Trophoblast cell (in vitro differentiated cells and primary cell): ENCODE measurements at regions not wholly inside any gene's neighbourhood (a gene's known extent, or its start where the extent isn't known, plus 50 kb on each side); places are given as distances from the start of the nearest gene placed in this dataset.

Experiments
- DNase-seq, 2 donors: peaks; one replicate each; pipeline ENCODE4 v3.0.0-alpha.2; 2016
- H2AFZ ChIP-seq: 2 replicates; pipeline ENCODE4 v1.6.1; 2013; ENCODE audit warnings: low read length, moderate library complexity, mild to moderate bottlenecking; ENCODE audit not compliant: insufficient read depth, poor library complexity
- H2AK5ac ChIP-seq: 2 replicates; pipeline ENCODE4 v1.6.1; 2013; ENCODE audit warnings: mild to moderate bottlenecking, low read length
- H2BK120ac ChIP-seq: 2 replicates; pipeline ENCODE4 v1.6.1; 2013; ENCODE audit warnings: low read length, mild to moderate bottlenecking, moderate library complexity; ENCODE audit not compliant: insufficient read depth, poor library complexity
- H2BK12ac ChIP-seq: 2 replicates; pipeline ENCODE4 v1.6.1; 2013; ENCODE audit warnings: mild to moderate bottlenecking, low read length, moderate library complexity
- H2BK5ac ChIP-seq: 2 replicates; pipeline ENCODE4 v1.6.1; 2013; ENCODE audit warnings: low read length, low read depth, moderate library complexity, mild to moderate bottlenecking; ENCODE audit not compliant: poor library complexity
- H3K14ac ChIP-seq: 2 replicates; pipeline ENCODE4 v1.6.1; 2013; ENCODE audit warnings: mild to moderate bottlenecking, low read length
- H3K18ac ChIP-seq: 2 replicates; pipeline ENCODE4 v1.6.1; 2013; ENCODE audit warnings: mild to moderate bottlenecking, low read length
- H3K23ac ChIP-seq: 2 replicates; pipeline ENCODE4 v1.6.1; 2013; ENCODE audit warnings: low read length
- H3K27ac ChIP-seq: 2 replicates; pipeline ENCODE4 v1.5.1; 2013; ENCODE audit warnings: low read depth, mild to moderate bottlenecking, inconsistent platforms, low read length, moderate library complexity
- H3K27me3 ChIP-seq: 2 replicates; pipeline ENCODE4 v1.6.1; 2013; ENCODE audit warnings: inconsistent platforms, mild to moderate bottlenecking, low read length, moderate library complexity; ENCODE audit not compliant: insufficient read depth
- H3K36me3 ChIP-seq, 2 experiments: 1 replicate in 1 of 2; 2 replicates in 1 of 2; pipeline ENCODE4 v1.6.1; 2013; ENCODE audit warnings: low read length in 2 of 2, mild to moderate bottlenecking in 2 of 2, moderate library complexity in 1 of 2; ENCODE audit not compliant: insufficient read depth in 2 of 2, control insufficient read depth in 1 of 2
- H3K4ac ChIP-seq: 2 replicates; pipeline ENCODE4 v1.6.1; 2013; ENCODE audit warnings: low read depth, mild to moderate bottlenecking, low read length, moderate library complexity
- H3K4me1 ChIP-seq, 2 experiments: 1 replicate in 1 of 2; 2 replicates in 1 of 2; pipeline ENCODE4 v1.6.1; 2013; ENCODE audit warnings: low read length in 2 of 2, mild to moderate bottlenecking in 2 of 2, moderate library complexity in 1 of 2; ENCODE audit not compliant: insufficient read depth in 2 of 2, control insufficient read depth in 1 of 2
- H3K4me2 ChIP-seq: 2 replicates; pipeline ENCODE4 v1.6.1; 2013; ENCODE audit warnings: inconsistent platforms, mild to moderate bottlenecking, low read length, moderate library complexity
- H3K4me3 ChIP-seq: 2 replicates; pipeline ENCODE4 v1.5.1; 2013; ENCODE audit warnings: mild to moderate bottlenecking, low read depth, low read length, inconsistent platforms
- H3K79me1 ChIP-seq: one replicate; pipeline ENCODE4 v1.6.1; 2013; ENCODE audit warnings: low read length
- H3K79me2 ChIP-seq: 2 replicates; pipeline ENCODE4 v1.6.1; 2013; ENCODE audit warnings: low read length, mild to moderate bottlenecking; ENCODE audit not compliant: control insufficient read depth, insufficient read depth, poor library complexity
- H3K9ac ChIP-seq: 2 replicates; pipeline ENCODE4 v1.6.1; 2013; ENCODE audit warnings: mild to moderate bottlenecking, low read length
- H3K9me3 ChIP-seq: 2 replicates; pipeline ENCODE4 v1.6.1; 2013; ENCODE audit warnings: low read depth, mild to moderate bottlenecking, control low read depth, inconsistent platforms, low read length; ENCODE audit not compliant: insufficient read depth
- H4K12ac ChIP-seq: 2 replicates; pipeline ENCODE4 v1.6.1; 2013; ENCODE audit warnings: low read depth, mild to moderate bottlenecking, low read length, moderate library complexity
- H4K8ac ChIP-seq: 2 replicates; pipeline ENCODE4 v1.6.1; 2013; ENCODE audit warnings: low read depth, mild to moderate bottlenecking, low read length, moderate library complexity
- H4K91ac ChIP-seq: one replicate; pipeline ENCODE4 v1.6.1; 2013; ENCODE audit warnings: low read depth, mild to moderate bottlenecking, low read length, moderate library complexity
- WGBS: extraction: QIAGEN DNeasy Blood & Tissue Kit; methylation state at CpG from one replicate; pipeline ENCODE4 v1.1.7; 2013; ENCODE audit warnings: missing lambda C conversion rate; ENCODE audit not compliant: insufficient read length, insufficient coverage; ENCODE audit errors: extremely low coverage; 5-methylcytosine and 5-hydroxymethylcytosine counted together

DNA sequence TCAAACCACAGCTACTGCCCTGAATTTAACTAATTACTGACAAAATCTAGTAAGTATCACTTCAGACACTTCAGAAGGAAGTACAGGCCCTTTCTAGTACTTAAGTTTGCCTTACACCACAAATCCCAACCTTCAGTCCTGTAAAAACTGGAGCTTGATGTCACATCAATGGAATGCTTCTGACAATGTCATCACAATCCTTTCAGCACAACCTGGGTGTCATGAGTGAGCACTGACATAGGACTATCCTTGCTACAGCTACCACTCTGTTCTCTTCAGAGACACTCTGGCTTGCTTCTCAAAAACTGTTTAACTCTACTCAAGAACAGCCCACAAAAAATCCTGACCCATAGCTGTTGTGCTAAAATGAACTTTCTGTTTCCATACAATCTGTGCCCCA is 108.2 kb downstream of the RRM1 start:
- Histone ChIP-seq H2AFZ (no peak overlapping the region), H3K4me2 (no peak overlapping the region), H3K9me3 (no peaks in the 10 kb centered on the region), H4K91ac (no peak overlapping the region), H3K23ac (no peak overlapping the region), H4K12ac (no peak overlapping the region), H4K8ac (no peak overlapping the region), H3K4me1 (no peaks in the 10 kb centered on the region), H3K4me3 (no peak overlapping the region), H3K14ac (no peak overlapping the region), H2AK5ac (no peak overlapping the region), H2BK5ac (no peak overlapping the region), H3K27ac (no peak overlapping the region), H2BK12ac (no peak overlapping the region), H3K4ac (no peak overlapping the region), H3K36me3 (no peaks in the 10 kb centered on the region), H3K18ac (no peak overlapping the region), H3K9ac (no peak overlapping the region), H2BK120ac (no peak overlapping the region), H3K79me2 (no peaks in the 10 kb centered on the region), H3K79me1 (no peaks in the 10 kb centered on the region), H3K27me3 (no peaks in the 10 kb centered on the region)
- peak in 1 of 2 donors; percentile 38 for DNase-seq

DNA sequence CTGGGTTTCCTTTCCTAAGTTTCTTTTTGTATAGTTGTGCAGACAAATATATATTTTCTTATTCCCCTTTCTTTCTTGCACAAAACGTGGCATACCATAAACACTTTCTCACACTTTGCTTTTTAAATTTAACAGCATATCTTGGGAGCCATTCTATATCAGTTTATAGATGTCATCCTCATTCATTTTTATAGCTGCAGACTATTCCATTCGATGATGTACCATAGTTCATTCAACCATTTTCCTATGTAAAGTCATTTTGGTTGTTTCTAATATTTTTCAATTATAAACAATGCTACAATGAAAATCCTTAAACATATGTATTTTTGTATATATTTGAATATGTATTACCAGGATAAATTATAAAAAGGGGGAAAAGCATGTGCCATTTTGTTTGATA is 102.5 kb downstream of the RRM1 start:
- Histone ChIP-seq H4K12ac (no peak overlapping the region), H2BK120ac (no peak overlapping the region), H3K9me3 (no peaks in the 10 kb centered on the region), H3K23ac (no peak overlapping the region), H4K8ac (no peak overlapping the region), H3K9ac (no peak overlapping the region), H3K27ac (no peak overlapping the region), H4K91ac (no peak overlapping the region), H3K4me1 (peaks cover 5 to 10% of the 10 kb centered on the region in 2 experiments), H3K36me3 (no peaks in the 10 kb centered on the region), H3K79me1 (peaks cover 2% of the 10 kb centered on the region), H3K79me2 (peaks cover 2% of the 10 kb centered on the region), H3K4me2 (no peak overlapping the region), H3K18ac (no peak overlapping the region), H3K14ac (no peak overlapping the region), H2BK12ac (no peak overlapping the region), H2BK5ac (no peak overlapping the region), H2AFZ (no peak overlapping the region), H3K27me3 (no peaks in the 10 kb centered on the region), H3K4ac (no peak overlapping the region), H2AK5ac (no peak overlapping the region), H3K4me3 (no peak overlapping the region)
- WGBS = no CpG with 5 or more reads among the region's 2 CpGs
- no peak for DNase-seq

DNA sequence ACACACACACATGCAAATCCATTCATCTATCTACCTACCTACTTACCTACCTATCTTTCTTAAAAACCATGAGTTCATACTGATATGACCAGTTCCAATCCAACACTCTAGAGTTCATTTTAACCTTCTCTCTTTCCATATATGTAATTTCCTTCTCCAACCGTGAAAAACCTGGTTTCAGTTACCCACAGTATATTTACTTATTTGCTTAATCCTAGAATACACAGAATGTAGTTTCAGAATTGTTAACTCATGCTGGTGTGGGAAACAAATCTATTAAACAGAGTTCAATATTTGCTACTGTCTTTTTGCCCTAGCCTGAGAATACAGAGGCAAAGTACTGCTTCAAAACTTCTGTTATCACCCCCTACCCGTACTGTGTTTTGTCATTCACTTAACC is 101.3 kb downstream of the RRM1 start:
- H3K79me2 ChIP-seq = peaks cover 2% of the 10 kb centered on the region

DNA sequence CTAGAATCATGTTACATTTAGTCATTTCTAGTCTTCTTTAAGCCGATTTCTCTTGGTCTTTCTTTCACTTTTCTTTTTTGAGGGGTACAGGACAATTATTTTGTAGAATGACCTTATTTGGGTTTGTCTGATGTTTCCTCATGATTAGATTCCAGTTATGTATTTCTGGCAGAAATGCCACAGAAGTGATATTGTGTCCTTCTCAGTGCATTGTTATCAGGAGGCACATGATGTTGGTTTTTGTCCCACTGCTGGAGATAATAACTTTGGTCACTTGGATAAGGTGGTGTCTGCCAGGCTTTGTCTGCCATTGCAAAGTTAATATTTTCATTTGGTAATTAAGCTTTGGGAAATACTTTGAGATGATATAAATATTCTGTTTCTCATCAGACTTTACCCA is 100.3 kb downstream of the RRM1 start:
- Histone ChIP-seq H2AFZ (no peak overlapping the region), H3K4me3 (no peak overlapping the region), H3K18ac (no peak overlapping the region), H3K36me3 (no peaks in the 10 kb centered on the region), H3K14ac (no peak overlapping the region), H3K9me3 (peaks cover 2% of the 10 kb centered on the region), H4K12ac (no peak overlapping the region), H4K8ac (no peak overlapping the region), H2BK120ac (no peak overlapping the region), H3K9ac (no peak overlapping the region), H3K79me1 (peaks cover 2% of the 10 kb centered on the region), H3K4ac (no peak overlapping the region), H3K79me2 (peaks cover 2% of the 10 kb centered on the region), H3K27ac (no peak overlapping the region), H2BK12ac (no peak overlapping the region), H2BK5ac (no peak overlapping the region), H3K27me3 (no peaks in the 10 kb centered on the region), H3K4me1 (peaks cover 5 to 10% of the 10 kb centered on the region in 2 experiments), H2AK5ac (no peak overlapping the region), H3K4me2 (no peak overlapping the region), H4K91ac (no peak overlapping the region), H3K23ac (no peak overlapping the region)
- no CpG with 5 or more reads among the region's 1 CpG for WGBS
- DNase-seq = no peak

More for the DNA sequence above, 101.3 kb downstream of the RRM1 start:
- Histone ChIP-seq H3K79me1 (peaks cover 2% of the 10 kb centered on the region), H4K91ac (no peak overlapping the region), H2BK120ac (no peak overlapping the region), H3K14ac (no peak overlapping the region), H3K4me3 (no peak overlapping the region), H3K18ac (no peak overlapping the region), H2BK5ac (no peak overlapping the region), H3K4me2 (no peak overlapping the region), H3K4ac (no peak overlapping the region), H3K4me1 (peaks cover 5 to 10% of the 10 kb centered on the region in 2 experiments), H3K23ac (no peak overlapping the region), H2AFZ (no peak overlapping the region), H3K36me3 (no peaks in the 10 kb centered on the region), H3K9me3 (peaks cover 2% of the 10 kb centered on the region), H3K27ac (no peak overlapping the region), H4K8ac (no peak overlapping the region), H2AK5ac (no peak overlapping the region), H3K9ac (no peak overlapping the region), H3K27me3 (no peaks in the 10 kb centered on the region), H4K12ac (no peak overlapping the region), H2BK12ac (no peak overlapping the region)
- WGBS = no CpG with 5 or more reads among the region's 2 CpGs
- no peak for DNase-seq
